ENCODE measurements at regions not wholly inside any gene's neighbourhood (a gene's known extent, or its start where the extent isn't known, plus 50 kb on each side); places are given as distances from the start of the nearest gene placed in this dataset.

DNA sequence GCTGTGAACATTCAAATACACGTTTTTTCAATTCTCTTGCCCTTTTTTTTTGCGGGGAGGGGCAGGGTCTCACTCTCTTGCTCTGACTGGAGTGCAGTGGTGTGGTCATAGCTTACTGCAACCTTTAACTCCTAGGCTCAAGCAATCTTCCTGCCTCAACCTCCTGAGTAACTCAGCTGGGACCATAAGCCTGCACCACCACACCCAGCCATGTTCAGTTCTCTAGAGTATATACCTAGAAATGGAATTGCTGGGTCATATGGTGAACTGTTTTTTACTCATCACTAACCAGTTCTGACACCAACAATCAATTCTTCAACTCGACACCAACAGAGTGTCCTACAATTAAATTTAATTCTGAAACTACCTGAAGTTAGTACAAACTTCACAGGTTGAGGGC lies 85.5 kb upstream of the ZNF169 start:
- no peak for DNase-seq
- no peak overlapping the region for H3K27ac ChIP-seq
- in situ Hi-C loops (cut with HindIII; ENCODE audit: low pct_ligation_motif_present, low sequenced_read_pairs) = no loop called here
- no peaks in the 10 kb centered on the region for H3K27me3 ChIP-seq (replicated peaks)
- H3K4me3 ChIP-seq (ENCODE audit: low read depth, low read length) = no peak overlapping the region
- TF ChIP-seq, protein P1, sequence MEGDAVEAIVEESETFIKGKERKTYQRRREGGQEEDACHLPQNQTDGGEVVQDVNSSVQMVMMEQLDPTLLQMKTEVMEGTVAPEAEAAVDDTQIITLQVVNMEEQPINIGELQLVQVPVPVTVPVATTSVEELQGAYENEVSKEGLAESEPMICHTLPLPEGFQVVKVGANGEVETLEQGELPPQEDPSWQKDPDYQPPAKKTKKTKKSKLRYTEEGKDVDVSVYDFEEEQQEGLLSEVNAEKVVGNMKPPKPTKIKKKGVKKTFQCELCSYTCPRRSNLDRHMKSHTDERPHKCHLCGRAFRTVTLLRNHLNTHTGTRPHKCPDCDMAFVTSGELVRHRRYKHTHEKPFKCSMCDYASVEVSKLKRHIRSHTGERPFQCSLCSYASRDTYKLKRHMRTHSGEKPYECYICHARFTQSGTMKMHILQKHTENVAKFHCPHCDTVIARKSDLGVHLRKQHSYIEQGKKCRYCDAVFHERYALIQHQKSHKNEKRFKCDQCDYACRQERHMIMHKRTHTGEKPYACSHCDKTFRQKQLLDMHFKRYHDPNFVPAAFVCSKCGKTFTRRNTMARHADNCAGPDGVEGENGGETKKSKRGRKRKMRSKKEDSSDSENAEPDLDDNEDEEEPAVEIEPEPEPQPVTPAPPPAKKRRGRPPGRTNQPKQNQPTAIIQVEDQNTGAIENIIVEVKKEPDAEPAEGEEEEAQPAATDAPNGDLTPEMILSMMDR (IDR thresholded peaks at IDR 0.05; ENCODE audit: low read depth, low read length, missing control alignments) = no peak
- H3K36me3 ChIP-seq (replicated peaks) = peaks cover 36% of the 10 kb centered on the region

- TF ChIP-seq, protein P1 (IDR thresholded peaks at IDR 0.05; ENCODE audit: low read depth, low read length, missing control alignments) = no peak
- Histone ChIP-seq H3K27me3 (replicated peaks) (no peaks in the 10 kb centered on the region), H3K4me3 (ENCODE audit: low read depth, low read length) (no peak overlapping the region), H3K36me3 (replicated peaks) (peaks cover 40% of the 10 kb centered on the region), H3K27ac (no peak overlapping the region)
- in situ Hi-C loops (cut with HindIII; ENCODE audit: low pct_ligation_motif_present, low sequenced_read_pairs) = no loop called here
- DNase-seq = no peak
Measured at GRCh38 chr9:94174164-94174563, 84.9 kb upstream of the ZNF169 start.

GRCh38 chr9:94175669-94176068 lies 83.4 kb upstream of the ZNF169 start:
- Histone ChIP-seq H3K4me3 (ENCODE audit: low read depth, low read length) (no peak overlapping the region), H3K27ac (no peak overlapping the region), H3K36me3 (replicated peaks) (peaks cover 42% of the 10 kb centered on the region), H3K27me3 (replicated peaks) (no peaks in the 10 kb centered on the region)
- in situ Hi-C loops (cut with HindIII; ENCODE audit: low pct_ligation_motif_present, low sequenced_read_pairs) = loop anchor here (25.0 kb wide), 2 partner anchors 88 to 488 kb away; partner anchors contain the start of gene PTPDC1
- TF ChIP-seq, protein P1 (IDR thresholded peaks at IDR 0.05; ENCODE audit: low read depth, low read length, missing control alignments) = no peak
- peak; percentile 20 for DNase-seq

- in situ Hi-C loops (cut with HindIII; ENCODE audit: low pct_ligation_motif_present, low sequenced_read_pairs) = loop anchor here (25.0 kb wide), 2 partner anchors 89 to 489 kb away; partner anchors contain the start of gene PTPDC1
- TF ChIP-seq, protein P1 (IDR thresholded peaks at IDR 0.05; ENCODE audit: low read depth, low read length, missing control alignments) = no peak
- H3K27ac ChIP-seq = no peak overlapping the region
Measured at GRCh38 chr9:94176608-94177007, 82.5 kb upstream of the ZNF169 start.

DNA sequence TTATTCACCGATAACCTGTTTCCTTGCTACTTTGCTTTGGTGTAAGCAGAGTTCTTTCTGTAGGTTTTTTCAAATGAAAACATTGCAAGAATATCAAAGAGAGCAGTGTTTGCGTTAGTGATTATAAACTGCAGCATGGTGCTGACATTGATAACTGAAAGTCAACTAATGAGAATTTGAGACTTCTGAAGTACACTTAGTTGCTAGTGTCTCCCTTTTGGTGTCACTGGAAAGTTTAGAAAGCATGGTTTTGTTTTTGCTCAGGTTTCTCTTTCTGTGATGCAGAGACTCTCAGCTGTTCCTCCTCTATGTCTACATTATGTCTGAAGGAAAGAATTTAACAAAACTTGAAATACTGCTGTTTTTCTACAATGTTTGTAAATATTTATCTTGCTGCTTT lies 80.2 kb upstream of the ZNF169 start:
- H3K27ac ChIP-seq = no peak overlapping the region
- H3K36me3 ChIP-seq (replicated peaks) = peaks cover 48% of the 10 kb centered on the region
- H3K4me3 ChIP-seq (ENCODE audit: low read depth, low read length) = no peak overlapping the region
- in situ Hi-C loops (cut with HindIII; ENCODE audit: low pct_ligation_motif_present, low sequenced_read_pairs) = loop anchor here (25.0 kb wide), 2 partner anchors 92 to 492 kb away; partner anchors contain the start of gene PTPDC1
- H3K27me3 ChIP-seq (replicated peaks) = no peaks in the 10 kb centered on the region
- TF ChIP-seq, protein P1 (IDR thresholded peaks at IDR 0.05; ENCODE audit: low read depth, low read length, missing control alignments) = no peak
- DNase-seq = no peak

More at GRCh38 chr9:94176608-94177007, 82.5 kb upstream of the ZNF169 start:
- H3K4me3 ChIP-seq (ENCODE audit: low read depth, low read length) = no peak overlapping the region
- no peaks in the 10 kb centered on the region for H3K27me3 ChIP-seq (replicated peaks)
- peaks cover 42% of the 10 kb centered on the region for H3K36me3 ChIP-seq (replicated peaks)
- no peak for DNase-seq
